Endothelial cell (in vitro differentiated cells): ENCODE measurements at regions not wholly inside any gene's neighbourhood (a gene's known extent, or its start where the extent isn't known, plus 50 kb on each side); places are given as distances from the start of the nearest gene placed in this dataset.

ENCODE experiments used
- DNase-seq: peaks from one replicate; pipeline ENCODE4 v3.0.0; 2021; ENCODE audit warnings: low spot score
- H3K27ac Mint-ChIP-seq: one replicate; pipeline ENCODE4 v1.8.0; 2021; ENCODE audit warnings: mixed read lengths, inconsistent platforms; ENCODE audit not compliant: unreplicated experiment
- H3K27me3 Mint-ChIP-seq: one replicate; pipeline ENCODE4 v1.8.0; 2021; ENCODE audit warnings: mild to moderate bottlenecking, moderate library complexity, mixed read lengths, inconsistent platforms; ENCODE audit not compliant: unreplicated experiment
- H3K36me3 Mint-ChIP-seq: one replicate; pipeline ENCODE4 v1.8.0; 2021; ENCODE audit warnings: mild to moderate bottlenecking, low read depth, mixed read lengths, inconsistent platforms; ENCODE audit not compliant: unreplicated experiment
- H3K4me1 Mint-ChIP-seq: one replicate; pipeline ENCODE4 v1.8.0; 2021; ENCODE audit warnings: mild to moderate bottlenecking, mixed read lengths, inconsistent platforms; ENCODE audit not compliant: unreplicated experiment
- H3K4me3 Mint-ChIP-seq: one replicate; pipeline ENCODE4 v1.8.0; 2021; ENCODE audit warnings: mild to moderate bottlenecking, mixed read lengths, inconsistent platforms; ENCODE audit not compliant: unreplicated experiment
- H3K9me3 Mint-ChIP-seq: one replicate; pipeline ENCODE4 v1.8.0; 2021; ENCODE audit warnings: mixed read lengths, inconsistent platforms; ENCODE audit not compliant: unreplicated experiment
- TF ChIP-seq, protein P1 (sequence below): fragments of 200-600 bp; sonication (generic); IDR thresholded peaks from one replicate; pipeline ENCODE4 v1.5.0; 2021; ENCODE audit warnings: antibody characterized with exemption; ENCODE audit not compliant: unreplicated experiment

GRCh38 chr22:27041745-27042310 lies 384.4 kb downstream of the MIAT start:
- DNase-seq = no peak
- Mint-ChIP-seq H3K27me3 (peaks cover 3% of the 10 kb centered on the region), H3K36me3 (peaks cover 5% of the 10 kb centered on the region), H3K9me3 (no peaks in the 10 kb centered on the region), H3K4me1 (peaks cover 4% of the 10 kb centered on the region), H3K4me3 (no peak overlapping the region), H3K27ac (no peak overlapping the region)
- TF ChIP-seq, protein P1, sequence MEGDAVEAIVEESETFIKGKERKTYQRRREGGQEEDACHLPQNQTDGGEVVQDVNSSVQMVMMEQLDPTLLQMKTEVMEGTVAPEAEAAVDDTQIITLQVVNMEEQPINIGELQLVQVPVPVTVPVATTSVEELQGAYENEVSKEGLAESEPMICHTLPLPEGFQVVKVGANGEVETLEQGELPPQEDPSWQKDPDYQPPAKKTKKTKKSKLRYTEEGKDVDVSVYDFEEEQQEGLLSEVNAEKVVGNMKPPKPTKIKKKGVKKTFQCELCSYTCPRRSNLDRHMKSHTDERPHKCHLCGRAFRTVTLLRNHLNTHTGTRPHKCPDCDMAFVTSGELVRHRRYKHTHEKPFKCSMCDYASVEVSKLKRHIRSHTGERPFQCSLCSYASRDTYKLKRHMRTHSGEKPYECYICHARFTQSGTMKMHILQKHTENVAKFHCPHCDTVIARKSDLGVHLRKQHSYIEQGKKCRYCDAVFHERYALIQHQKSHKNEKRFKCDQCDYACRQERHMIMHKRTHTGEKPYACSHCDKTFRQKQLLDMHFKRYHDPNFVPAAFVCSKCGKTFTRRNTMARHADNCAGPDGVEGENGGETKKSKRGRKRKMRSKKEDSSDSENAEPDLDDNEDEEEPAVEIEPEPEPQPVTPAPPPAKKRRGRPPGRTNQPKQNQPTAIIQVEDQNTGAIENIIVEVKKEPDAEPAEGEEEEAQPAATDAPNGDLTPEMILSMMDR = no peak

- TF ChIP-seq, protein P1 = no peak
- no peak for DNase-seq
- peaks cover 4% of the 10 kb centered on the region for H3K4me1 Mint-ChIP-seq
- H3K27ac Mint-ChIP-seq = no peak overlapping the region
- no peaks in the 10 kb centered on the region for H3K9me3 Mint-ChIP-seq
- H3K4me3 Mint-ChIP-seq = no peak overlapping the region
- peaks cover 4% of the 10 kb centered on the region for H3K36me3 Mint-ChIP-seq
- peaks cover 2% of the 10 kb centered on the region for H3K27me3 Mint-ChIP-seq
Observed at GRCh38 chr22:27043262-27043661, 385.9 kb downstream of the MIAT start.

- DNase-seq = no peak
- H3K4me1 Mint-ChIP-seq = peaks cover 17% of the 10 kb centered on the region
- no peak overlapping the region for H3K27ac Mint-ChIP-seq
- H3K9me3 Mint-ChIP-seq = no peaks in the 10 kb centered on the region
- H3K27me3 Mint-ChIP-seq = peaks cover 2% of the 10 kb centered on the region
- TF ChIP-seq, protein P1 = no peak
- no peak overlapping the region for H3K4me3 Mint-ChIP-seq
- no peaks in the 10 kb centered on the region for H3K36me3 Mint-ChIP-seq
Observed at GRCh38 chr22:27045103-27045947, 387.9 kb downstream of the MIAT start.

GRCh38 chr22:27046086-27046485 lies 388.7 kb downstream of the MIAT start:
- TF ChIP-seq, protein P1 = no peak
- no peak overlapping the region for H3K27ac Mint-ChIP-seq
- DNase-seq = no peak
- H3K27me3 Mint-ChIP-seq = peaks cover 2% of the 10 kb centered on the region
- no peaks in the 10 kb centered on the region for H3K36me3 Mint-ChIP-seq
- H3K4me3 Mint-ChIP-seq = no peak overlapping the region
- H3K4me1 Mint-ChIP-seq = peaks cover 23% of the 10 kb centered on the region
- H3K9me3 Mint-ChIP-seq = no peaks in the 10 kb centered on the region

GRCh38 chr22:27046603-27047002 lies 389.2 kb downstream of the MIAT start:
- TF ChIP-seq, protein P1 = no peak
- Mint-ChIP-seq H3K36me3 (no peaks in the 10 kb centered on the region), H3K27ac (no peak overlapping the region), H3K9me3 (no peaks in the 10 kb centered on the region), H3K27me3 (peaks cover 2% of the 10 kb centered on the region), H3K4me3 (no peak overlapping the region), H3K4me1 (peaks cover 23% of the 10 kb centered on the region)
- no peak for DNase-seq
